ENCODE measurements at regions not wholly inside any gene's neighbourhood (a gene's known extent, or its start where the extent isn't known, plus 50 kb on each side); places are given as distances from the start of the nearest gene placed in this dataset.

- H3K4me3 ChIP-seq (ENCODE audit: low read length) = no peak overlapping the region
- H3K4me1 ChIP-seq (ENCODE audit: control insufficient read depth, insufficient read depth, low read length) = no peaks in the 10 kb centered on the region
- H3K9ac ChIP-seq (ENCODE audit: low read length) = no peak overlapping the region
- H3K27me3 ChIP-seq (ENCODE audit: control insufficient read depth, insufficient read depth, low read length) = peaks cover 2% of the 10 kb centered on the region
- H3K36me3 ChIP-seq (ENCODE audit: control insufficient read depth, insufficient read depth, low read length) = no peaks in the 10 kb centered on the region
- no peak overlapping the region for H3K27ac ChIP-seq (ENCODE audit: low read depth, low read length)
These were observed 517.6 kb upstream of the TMEM132C start for GRCh38 chr12:127749416-127749815.

- Histone ChIP-seq H3K36me3 (ENCODE audit: control insufficient read depth, insufficient read depth, low read length) (no peaks in the 10 kb centered on the region), H3K27ac (ENCODE audit: low read depth, low read length) (no peak overlapping the region), H3K27me3 (ENCODE audit: control insufficient read depth, insufficient read depth, low read length) (peaks cover 2% of the 10 kb centered on the region)
These were observed 516.7 kb upstream of the TMEM132C start for GRCh38 chr12:127750076-127750840.

GRCh38 chr12:127752802-127753201, 514.2 kb upstream of the TMEM132C start:
- H3K27ac ChIP-seq (ENCODE audit: low read depth, low read length) = no peak overlapping the region
- peaks cover 2% of the 10 kb centered on the region for H3K27me3 ChIP-seq (ENCODE audit: control insufficient read depth, insufficient read depth, low read length)
- H3K4me1 ChIP-seq (ENCODE audit: control insufficient read depth, insufficient read depth, low read length) = no peaks in the 10 kb centered on the region
- no peak overlapping the region for H3K4me3 ChIP-seq (ENCODE audit: low read length)
- H3K9ac ChIP-seq (ENCODE audit: low read length) = no peak overlapping the region
- H3K36me3 ChIP-seq (ENCODE audit: control insufficient read depth, insufficient read depth, low read length) = no peaks in the 10 kb centered on the region

More at GRCh38 chr12:127750076-127750840, 516.7 kb upstream of the TMEM132C start:
- Histone ChIP-seq H3K4me3 (ENCODE audit: low read length) (no peak overlapping the region), H3K4me1 (ENCODE audit: control insufficient read depth, insufficient read depth, low read length) (no peaks in the 10 kb centered on the region), H3K9ac (ENCODE audit: low read length) (no peak overlapping the region)

- Histone ChIP-seq H3K9ac (ENCODE audit: low read length) (no peak overlapping the region), H3K4me1 (ENCODE audit: control insufficient read depth, insufficient read depth, low read length) (no peaks in the 10 kb centered on the region), H3K27me3 (ENCODE audit: control insufficient read depth, insufficient read depth, low read length) (no peaks in the 10 kb centered on the region), H3K36me3 (ENCODE audit: control insufficient read depth, insufficient read depth, low read length) (no peaks in the 10 kb centered on the region), H3K4me3 (ENCODE audit: low read length) (no peak overlapping the region), H3K27ac (ENCODE audit: low read depth, low read length) (no peak overlapping the region)
These were observed 506.6 kb upstream of the TMEM132C start for GRCh38 chr12:127760357-127760756.

GRCh38 chr12:127760996-127761395, 506.0 kb upstream of the TMEM132C start:
- Histone ChIP-seq H3K4me3 (ENCODE audit: low read length) (no peak overlapping the region), H3K4me1 (ENCODE audit: control insufficient read depth, insufficient read depth, low read length) (no peaks in the 10 kb centered on the region), H3K27ac (ENCODE audit: low read depth, low read length) (no peak overlapping the region), H3K9ac (ENCODE audit: low read length) (no peak overlapping the region), H3K27me3 (ENCODE audit: control insufficient read depth, insufficient read depth, low read length) (no peaks in the 10 kb centered on the region), H3K36me3 (ENCODE audit: control insufficient read depth, insufficient read depth, low read length) (no peaks in the 10 kb centered on the region)

- H3K9ac ChIP-seq (ENCODE audit: low read length) = no peak overlapping the region
These were observed 505.1 kb upstream of the TMEM132C start for GRCh38 chr12:127761880-127762279.

GRCh38 chr12:127767656-127768055, 499.3 kb upstream of the TMEM132C start:
- no peaks in the 10 kb centered on the region for H3K4me1 ChIP-seq (ENCODE audit: control insufficient read depth, insufficient read depth, low read length)

More at GRCh38 chr12:127761880-127762279, 505.1 kb upstream of the TMEM132C start:
- H3K36me3 ChIP-seq (ENCODE audit: control insufficient read depth, insufficient read depth, low read length) = no peaks in the 10 kb centered on the region
- no peaks in the 10 kb centered on the region for H3K27me3 ChIP-seq (ENCODE audit: control insufficient read depth, insufficient read depth, low read length)
- no peak overlapping the region for H3K4me3 ChIP-seq (ENCODE audit: low read length)
- H3K4me1 ChIP-seq (ENCODE audit: control insufficient read depth, insufficient read depth, low read length) = no peaks in the 10 kb centered on the region
- no peak overlapping the region for H3K27ac ChIP-seq (ENCODE audit: low read depth, low read length)

GRCh38 chr12:127770118-127770517, 496.9 kb upstream of the TMEM132C start:
- no peaks in the 10 kb centered on the region for H3K36me3 ChIP-seq (ENCODE audit: control insufficient read depth, insufficient read depth, low read length)
- H3K4me1 ChIP-seq (ENCODE audit: control insufficient read depth, insufficient read depth, low read length) = no peaks in the 10 kb centered on the region
- no peak overlapping the region for H3K27ac ChIP-seq (ENCODE audit: low read depth, low read length)
- H3K9ac ChIP-seq (ENCODE audit: low read length) = no peak overlapping the region
- H3K4me3 ChIP-seq (ENCODE audit: low read length) = no peak overlapping the region
- no peaks in the 10 kb centered on the region for H3K27me3 ChIP-seq (ENCODE audit: control insufficient read depth, insufficient read depth, low read length)

More at GRCh38 chr12:127767656-127768055, 499.3 kb upstream of the TMEM132C start:
- Histone ChIP-seq H3K4me3 (ENCODE audit: low read length) (no peak overlapping the region), H3K27ac (ENCODE audit: low read depth, low read length) (no peak overlapping the region), H3K9ac (ENCODE audit: low read length) (no peak overlapping the region), H3K36me3 (ENCODE audit: control insufficient read depth, insufficient read depth, low read length) (no peaks in the 10 kb centered on the region), H3K27me3 (ENCODE audit: control insufficient read depth, insufficient read depth, low read length) (no peaks in the 10 kb centered on the region)

- Histone ChIP-seq H3K9ac (ENCODE audit: low read length) (no peak overlapping the region), H3K36me3 (ENCODE audit: control insufficient read depth, insufficient read depth, low read length) (no peaks in the 10 kb centered on the region)
These were observed 495.4 kb upstream of the TMEM132C start for GRCh38 chr12:127771546-127771945.

GRCh38 chr12:127773520-127773919, 493.4 kb upstream of the TMEM132C start:
- Histone ChIP-seq H3K27me3 (ENCODE audit: control insufficient read depth, insufficient read depth, low read length) (no peaks in the 10 kb centered on the region), H3K4me1 (ENCODE audit: control insufficient read depth, insufficient read depth, low read length) (no peaks in the 10 kb centered on the region), H3K4me3 (ENCODE audit: low read length) (no peak overlapping the region), H3K27ac (ENCODE audit: low read depth, low read length) (no peak overlapping the region), H3K9ac (ENCODE audit: low read length) (no peak overlapping the region), H3K36me3 (ENCODE audit: control insufficient read depth, insufficient read depth, low read length) (no peaks in the 10 kb centered on the region)

More at GRCh38 chr12:127771546-127771945, 495.4 kb upstream of the TMEM132C start:
- Histone ChIP-seq H3K27me3 (ENCODE audit: control insufficient read depth, insufficient read depth, low read length) (no peaks in the 10 kb centered on the region), H3K4me3 (ENCODE audit: low read length) (no peak overlapping the region), H3K4me1 (ENCODE audit: control insufficient read depth, insufficient read depth, low read length) (no peaks in the 10 kb centered on the region), H3K27ac (ENCODE audit: low read depth, low read length) (no peak overlapping the region)

GRCh38 chr12:127774828-127775227, 492.1 kb upstream of the TMEM132C start:
- Histone ChIP-seq H3K4me1 (ENCODE audit: control insufficient read depth, insufficient read depth, low read length) (no peaks in the 10 kb centered on the region), H3K4me3 (ENCODE audit: low read length) (no peak overlapping the region), H3K36me3 (ENCODE audit: control insufficient read depth, insufficient read depth, low read length) (no peaks in the 10 kb centered on the region), H3K9ac (ENCODE audit: low read length) (no peak overlapping the region), H3K27me3 (ENCODE audit: control insufficient read depth, insufficient read depth, low read length) (no peaks in the 10 kb centered on the region), H3K27ac (ENCODE audit: low read depth, low read length) (no peak overlapping the region)

- no peak overlapping the region for H3K9ac ChIP-seq (ENCODE audit: low read length)
- no peaks in the 10 kb centered on the region for H3K4me1 ChIP-seq (ENCODE audit: control insufficient read depth, insufficient read depth, low read length)
- no peak overlapping the region for H3K4me3 ChIP-seq (ENCODE audit: low read length)
- no peak overlapping the region for H3K27ac ChIP-seq (ENCODE audit: low read depth, low read length)
- H3K27me3 ChIP-seq (ENCODE audit: control insufficient read depth, insufficient read depth, low read length) = no peaks in the 10 kb centered on the region
- no peaks in the 10 kb centered on the region for H3K36me3 ChIP-seq (ENCODE audit: control insufficient read depth, insufficient read depth, low read length)
These were observed 487.5 kb upstream of the TMEM132C start for GRCh38 chr12:127779301-127780045.

All from rectal smooth muscle tissue (tissue), 1 donor.